Neural cell (in vitro differentiated cells): ENCODE measurements at regions not wholly inside any gene's neighbourhood (a gene's known extent, or its start where the extent isn't known, plus 50 kb on each side); places are given as distances from the start of the nearest gene placed in this dataset.

Experiments used
- H2AFZ ChIP-seq: fragments of 200-600, 300-800 bp; sonication (generic), shearing (Covaris generic); 2 replicates; pipeline ENCODE4 v1.6.0; 2014; ENCODE audit warnings: low read depth, mild to moderate bottlenecking, antibody characterized with exemption, low read length, moderate library complexity
- H3F3A ChIP-seq: fragments of 200-600 bp; shearing (Covaris generic); 2 replicates; pipeline ENCODE4 v1.6.1; 2016; ENCODE audit warnings: mild to moderate bottlenecking, moderate library complexity, mixed read lengths, antibody characterized with exemption, low read length; ENCODE audit not compliant: insufficient read depth, poor library complexity, severe bottlenecking
- H3K27ac ChIP-seq: fragments of 200-600, 300-800 bp; sonication (generic), shearing (Covaris generic); 2 replicates; pipeline ENCODE4 v1.5.1; 2014; ENCODE audit warnings: mild to moderate bottlenecking, low read length, moderate library complexity
- H3K27me3 ChIP-seq: fragments of 300-800, 200-600 bp; sonication (generic), shearing (Covaris generic); 2 replicates; pipeline ENCODE4 v1.6.0; 2014; ENCODE audit warnings: mild to moderate bottlenecking, low read depth, low read length, moderate library complexity; ENCODE audit not compliant: insufficient read depth
- H3K36me3 ChIP-seq: fragments of 300-800, 200-600 bp; sonication (generic), shearing (Covaris generic); 2 replicates; pipeline ENCODE4 v1.5.1; 2014; ENCODE audit warnings: mild to moderate bottlenecking, antibody characterized with exemption, low read length, moderate library complexity; ENCODE audit not compliant: insufficient read depth
- H3K4me2 ChIP-seq: fragments of 300-800, 200-600 bp; sonication (generic), shearing (Covaris generic); 2 replicates; pipeline ENCODE4 v1.6.0; 2014; ENCODE audit warnings: mild to moderate bottlenecking, low read length
- H3K4me3 ChIP-seq: fragments of 300-800, 200-600 bp; sonication (generic), shearing (Covaris generic); 2 replicates; pipeline ENCODE4 v1.5.1; 2014; ENCODE audit warnings: mild to moderate bottlenecking, low read length, moderate library complexity
- H3K79me2 ChIP-seq: fragments of 200-600 bp; shearing (Covaris generic); replicated peaks from 2 replicates; pipeline ENCODE4 v1.6.0; 2014; ENCODE audit warnings: mild to moderate bottlenecking, low read length, moderate library complexity; ENCODE audit not compliant: insufficient read depth
- H3K9ac ChIP-seq: fragments of 300-800, 200-600 bp; sonication (generic), shearing (Covaris generic); 2 replicates; pipeline ENCODE4 v1.6.1; 2016; ENCODE audit warnings: mild to moderate bottlenecking, low read length, mixed read lengths
- H3K9me2 ChIP-seq: fragments of 200-600 bp; shearing (Covaris generic); 2 replicates; pipeline ENCODE4 v1.6.1; 2016; ENCODE audit warnings: mild to moderate bottlenecking, low read length, mixed read lengths; ENCODE audit not compliant: insufficient read depth
- H3K9me3 ChIP-seq: fragments of 200-600, 300-800 bp; sonication (generic), shearing (Covaris generic); 2 replicates; pipeline ENCODE4 v1.6.1; 2016; ENCODE audit warnings: mild to moderate bottlenecking, mixed run types, low read length, moderate library complexity, mixed read lengths
- H4K20me1 ChIP-seq: fragments of 200-600 bp; shearing (Covaris generic); 2 replicates; pipeline ENCODE4 v1.6.1; 2016; ENCODE audit warnings: mild to moderate bottlenecking, mixed run types; ENCODE audit not compliant: insufficient read depth
- EP300 ChIP-seq: fragments of 450-650 bp; conservative IDR thresholded peaks from 2 replicates; pipeline ENCODE4 v1.6.1; 2014; ENCODE audit warnings: antibody characterized with exemption, mild to moderate bottlenecking, moderate library complexity; ENCODE audit not compliant: poor library complexity, severe bottlenecking
- EZH2 ChIP-seq: fragments of 200-600, 300-800 bp; shearing (Covaris generic), sonication (generic); IDR thresholded peaks from 2 replicates; pipeline ENCODE4 v1.6.1; 2014; ENCODE audit warnings: antibody characterized with exemption, low read length, borderline replicate concordance, mild to moderate bottlenecking; ENCODE audit not compliant: insufficient read depth, poor library complexity, severe bottlenecking
- MXI1 ChIP-seq: fragments of 450-650 bp; conservative IDR thresholded peaks from 2 replicates; pipeline ENCODE4 v1.6.1; 2014; ENCODE audit warnings: antibody characterized with exemption, mild to moderate bottlenecking; ENCODE audit not compliant: poor library complexity, severe bottlenecking
- POLR2AphosphoS5 ChIP-seq: IDR thresholded peaks from 2 replicates; pipeline ENCODE4 v1.6.1; 2012
- RAD21 ChIP-seq: fragments of 450-650 bp; conservative IDR thresholded peaks from 2 replicates; pipeline ENCODE4 v1.6.1; 2014; ENCODE audit warnings: antibody characterized with exemption, mild to moderate bottlenecking, moderate library complexity
- SMC3 ChIP-seq: fragments of 450-650 bp; conservative IDR thresholded peaks from 2 replicates; pipeline ENCODE4 v1.6.1; 2014; ENCODE audit warnings: antibody characterized with exemption, mild to moderate bottlenecking, moderate library complexity; ENCODE audit not compliant: poor library complexity
- TAF1 ChIP-seq: IDR thresholded peaks from 2 replicates; pipeline ENCODE4 v1.6.1; 2012; ENCODE audit warnings: low read depth
- TF ChIP-seq, protein P1 (sequence below): IDR thresholded peaks from 2 replicates; pipeline ENCODE4 v1.6.1; 2012; ENCODE audit warnings: borderline replicate concordance
- TF ChIP-seq, protein P2 (sequence below): fragments of 450-650 bp; IDR thresholded peaks from 2 replicates; pipeline ENCODE4 v1.5.1; 2014; ENCODE audit warnings: antibody characterized with exemption, mild to moderate bottlenecking, moderate library complexity; ENCODE audit not compliant: poor library complexity, severe bottlenecking

DNA sequence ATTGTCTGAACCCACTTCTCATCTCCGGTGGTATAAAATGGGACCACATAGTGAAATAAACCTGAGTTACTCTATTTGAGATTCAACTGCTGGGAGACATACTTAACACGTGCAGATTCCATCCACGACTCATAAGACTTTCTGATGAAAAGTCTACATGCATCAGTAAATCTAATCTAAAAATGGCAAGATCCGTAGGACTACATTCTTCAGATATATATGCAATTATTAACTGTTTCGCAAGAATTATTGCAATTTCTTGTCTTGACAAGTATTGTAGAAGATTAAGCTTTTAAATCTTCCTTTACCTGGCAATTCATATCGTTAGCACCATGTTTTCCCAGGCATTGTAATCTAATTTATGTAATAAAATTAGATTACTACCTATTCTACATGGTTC is 718.7 kb upstream of the CBLB start:
- TF ChIP-seq EZH2 (no peak), SMC3 (no peak), TAF1 (no peak), MXI1 (no peak), POLR2AphosphoS5 (no peak), RAD21 (no peak), EP300 (no peak)
- TF ChIP-seq, protein P1, sequence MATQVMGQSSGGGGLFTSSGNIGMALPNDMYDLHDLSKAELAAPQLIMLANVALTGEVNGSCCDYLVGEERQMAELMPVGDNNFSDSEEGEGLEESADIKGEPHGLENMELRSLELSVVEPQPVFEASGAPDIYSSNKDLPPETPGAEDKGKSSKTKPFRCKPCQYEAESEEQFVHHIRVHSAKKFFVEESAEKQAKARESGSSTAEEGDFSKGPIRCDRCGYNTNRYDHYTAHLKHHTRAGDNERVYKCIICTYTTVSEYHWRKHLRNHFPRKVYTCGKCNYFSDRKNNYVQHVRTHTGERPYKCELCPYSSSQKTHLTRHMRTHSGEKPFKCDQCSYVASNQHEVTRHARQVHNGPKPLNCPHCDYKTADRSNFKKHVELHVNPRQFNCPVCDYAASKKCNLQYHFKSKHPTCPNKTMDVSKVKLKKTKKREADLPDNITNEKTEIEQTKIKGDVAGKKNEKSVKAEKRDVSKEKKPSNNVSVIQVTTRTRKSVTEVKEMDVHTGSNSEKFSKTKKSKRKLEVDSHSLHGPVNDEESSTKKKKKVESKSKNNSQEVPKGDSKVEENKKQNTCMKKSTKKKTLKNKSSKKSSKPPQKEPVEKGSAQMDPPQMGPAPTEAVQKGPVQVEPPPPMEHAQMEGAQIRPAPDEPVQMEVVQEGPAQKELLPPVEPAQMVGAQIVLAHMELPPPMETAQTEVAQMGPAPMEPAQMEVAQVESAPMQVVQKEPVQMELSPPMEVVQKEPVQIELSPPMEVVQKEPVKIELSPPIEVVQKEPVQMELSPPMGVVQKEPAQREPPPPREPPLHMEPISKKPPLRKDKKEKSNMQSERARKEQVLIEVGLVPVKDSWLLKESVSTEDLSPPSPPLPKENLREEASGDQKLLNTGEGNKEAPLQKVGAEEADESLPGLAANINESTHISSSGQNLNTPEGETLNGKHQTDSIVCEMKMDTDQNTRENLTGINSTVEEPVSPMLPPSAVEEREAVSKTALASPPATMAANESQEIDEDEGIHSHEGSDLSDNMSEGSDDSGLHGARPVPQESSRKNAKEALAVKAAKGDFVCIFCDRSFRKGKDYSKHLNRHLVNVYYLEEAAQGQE, result no peak
- TF ChIP-seq, protein P2, sequence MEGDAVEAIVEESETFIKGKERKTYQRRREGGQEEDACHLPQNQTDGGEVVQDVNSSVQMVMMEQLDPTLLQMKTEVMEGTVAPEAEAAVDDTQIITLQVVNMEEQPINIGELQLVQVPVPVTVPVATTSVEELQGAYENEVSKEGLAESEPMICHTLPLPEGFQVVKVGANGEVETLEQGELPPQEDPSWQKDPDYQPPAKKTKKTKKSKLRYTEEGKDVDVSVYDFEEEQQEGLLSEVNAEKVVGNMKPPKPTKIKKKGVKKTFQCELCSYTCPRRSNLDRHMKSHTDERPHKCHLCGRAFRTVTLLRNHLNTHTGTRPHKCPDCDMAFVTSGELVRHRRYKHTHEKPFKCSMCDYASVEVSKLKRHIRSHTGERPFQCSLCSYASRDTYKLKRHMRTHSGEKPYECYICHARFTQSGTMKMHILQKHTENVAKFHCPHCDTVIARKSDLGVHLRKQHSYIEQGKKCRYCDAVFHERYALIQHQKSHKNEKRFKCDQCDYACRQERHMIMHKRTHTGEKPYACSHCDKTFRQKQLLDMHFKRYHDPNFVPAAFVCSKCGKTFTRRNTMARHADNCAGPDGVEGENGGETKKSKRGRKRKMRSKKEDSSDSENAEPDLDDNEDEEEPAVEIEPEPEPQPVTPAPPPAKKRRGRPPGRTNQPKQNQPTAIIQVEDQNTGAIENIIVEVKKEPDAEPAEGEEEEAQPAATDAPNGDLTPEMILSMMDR, result no peak
- H3K27ac ChIP-seq, result no peak overlapping the region
- no peak overlapping the region for H2AFZ ChIP-seq
- no peaks in the 10 kb centered on the region for H3K9me2 ChIP-seq
- H3F3A ChIP-seq, result peaks cover 7% of the 10 kb centered on the region
- H3K27me3 ChIP-seq, result no peaks in the 10 kb centered on the region
- H3K79me2 ChIP-seq, result no peaks in the 10 kb centered on the region
- no peaks in the 10 kb centered on the region for H4K20me1 ChIP-seq
- H3K9me3 ChIP-seq, result no peaks in the 10 kb centered on the region
- H3K4me2 ChIP-seq, result no peak overlapping the region
- H3K36me3 ChIP-seq, result no peaks in the 10 kb centered on the region
- H3K9ac ChIP-seq, result no peak overlapping the region
- H3K4me3 ChIP-seq, result no peak overlapping the region

DNA sequence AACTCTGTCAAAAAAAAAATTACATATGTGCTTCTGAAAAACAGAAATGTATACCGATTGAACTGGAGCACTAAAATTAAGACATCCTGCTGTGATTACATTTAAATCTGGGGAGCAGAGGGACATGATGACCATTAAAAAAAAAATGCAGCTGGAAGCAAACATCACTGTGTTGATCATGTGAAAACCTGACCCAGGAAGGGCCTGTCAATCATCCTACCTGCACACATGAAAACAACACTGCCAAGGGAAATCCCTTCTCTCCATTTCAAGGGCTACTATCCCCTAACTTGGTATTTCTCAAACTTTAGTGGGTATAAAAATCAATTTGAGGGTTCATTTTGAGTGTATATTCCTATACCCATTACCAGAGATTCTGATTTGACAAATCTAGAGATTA is 719.9 kb upstream of the CBLB start:
- Histone ChIP-seq H3K9me2 (no peaks in the 10 kb centered on the region), H3K27ac (no peak overlapping the region), H3K4me2 (no peak overlapping the region), H3K79me2 (no peaks in the 10 kb centered on the region), H3K36me3 (no peaks in the 10 kb centered on the region), H4K20me1 (no peaks in the 10 kb centered on the region), H3K9ac (no peak overlapping the region), H3K27me3 (no peaks in the 10 kb centered on the region), H2AFZ (no peak overlapping the region), H3K4me3 (no peak overlapping the region), H3F3A (peaks cover 4% of the 10 kb centered on the region), H3K9me3 (no peaks in the 10 kb centered on the region)
- TF ChIP-seq, protein P2, result no peak
- TF ChIP-seq EZH2 (no peak), POLR2AphosphoS5 (no peak), RAD21 (no peak), TAF1 (no peak), EP300 (no peak), MXI1 (no peak), SMC3 (no peak)
- TF ChIP-seq, protein P1, result no peak
